Stimulated activated naive CD4-positive, alpha-beta T cell (primary cell): ENCODE measurements at regions not wholly inside any gene's neighbourhood (a gene's known extent, or its start where the extent isn't known, plus 50 kb on each side); places are given as distances from the start of the nearest gene placed in this dataset.

Source experiments
- DNase-seq, 6 experiments: peaks; one replicate each; lab custom pipeline; 2025; lab: John Stamatoyannopoulos, UW

GRCh38 chr9:18074041-18074440, 399.9 kb upstream of the ADAMTSL1 start:
- DNase-seq: no peak

GRCh38 chr9:18075253-18075952, 398.6 kb upstream of the ADAMTSL1 start:
- DNase-seq: no peak

GRCh38 chr9:18077941-18078678, 395.8 kb upstream of the ADAMTSL1 start:
- DNase-seq: no peak

- no peak for DNase-seq
These were observed 381.8 kb upstream of the ADAMTSL1 start for GRCh38 chr9:18092138-18092537.

- no peak for DNase-seq
These were observed 367.9 kb upstream of the ADAMTSL1 start for GRCh38 chr9:18106006-18106560.

GRCh38 chr9:18109675-18110074, 364.3 kb upstream of the ADAMTSL1 start:
- no peak for DNase-seq

- no peak for DNase-seq
These were observed 362.8 kb upstream of the ADAMTSL1 start for GRCh38 chr9:18111146-18111545.

GRCh38 chr9:18114559-18115475, 359.1 kb upstream of the ADAMTSL1 start:
- no peak for DNase-seq

- DNase-seq: no peak
These were observed 355.7 kb upstream of the ADAMTSL1 start for GRCh38 chr9:18118268-18118667.

GRCh38 chr9:18122171-18122570, 351.8 kb upstream of the ADAMTSL1 start:
- DNase-seq: no peak

GRCh38 chr9:18124760-18125159, 349.2 kb upstream of the ADAMTSL1 start:
- DNase-seq: no peak

- DNase-seq: no peak
These were observed 347.0 kb upstream of the ADAMTSL1 start for GRCh38 chr9:18126831-18127498.

- no peak for DNase-seq
These were observed 346.5 kb upstream of the ADAMTSL1 start for GRCh38 chr9:18127499-18127875.

GRCh38 chr9:18129809-18130334, 344.1 kb upstream of the ADAMTSL1 start:
- DNase-seq: no peak

- DNase-seq: no peak
These were observed 337.5 kb upstream of the ADAMTSL1 start for GRCh38 chr9:18136354-18136994.

- DNase-seq: no peak
These were observed 336.1 kb upstream of the ADAMTSL1 start for GRCh38 chr9:18137815-18138214.

- DNase-seq: no peak
These were observed 335.3 kb upstream of the ADAMTSL1 start for GRCh38 chr9:18138656-18139055.

- no peak for DNase-seq
These were observed 332.3 kb upstream of the ADAMTSL1 start for GRCh38 chr9:18141681-18142080.

GRCh38 chr9:18143073-18143745, 330.7 kb upstream of the ADAMTSL1 start:
- DNase-seq: no peak

GRCh38 chr9:18146329-18146728, 327.6 kb upstream of the ADAMTSL1 start:
- no peak for DNase-seq
